Suprapubic skin (tissue), 4 donors: ENCODE measurements at regions not wholly inside any gene's neighbourhood (a gene's known extent, or its start where the extent isn't known, plus 50 kb on each side); places are given as distances from the start of the nearest gene placed in this dataset.

ENCODE experiments used
- DNase-seq, 2 donors: peaks; one replicate each; pipeline ENCODE4 v3.0.0-alpha.2; 2019; ENCODE audit warnings: low spot score in 2 of 2
- H3K27ac ChIP-seq: fragments of 200-600 bp; sonication (generic); one replicate; pipeline ENCODE4 v1.5.1; 2019
- H3K27me3 ChIP-seq: fragments of 200-600 bp; sonication (generic); one replicate; pipeline ENCODE4 v1.5.1; 2019
- H3K36me3 ChIP-seq: fragments of 200-600 bp; sonication (generic); one replicate; pipeline ENCODE4 v1.5.1; 2019
- H3K4me1 ChIP-seq: fragments of 200-600 bp; sonication (generic); one replicate; pipeline ENCODE4 v1.5.1; 2019
- H3K4me3 ChIP-seq: fragments of 200-600 bp; sonication (generic); one replicate; pipeline ENCODE4 v1.5.1; 2019; ENCODE audit warnings: mild to moderate bottlenecking
- H3K9me3 ChIP-seq: fragments of 200-600 bp; sonication (generic); one replicate; pipeline ENCODE4 v1.5.1; 2019
- EP300 ChIP-seq: sonication (generic); formaldehyde crosslinking; IDR thresholded peaks from one replicate; pipeline ENCODE4 v1.6.1; 2017; ENCODE audit warnings: antibody characterized with exemption
- POLR2A ChIP-seq, 2 donors: fragments of 450-650 bp; IDR thresholded peaks; one replicate each; pipeline ENCODE4 v1.6.1; 2017; ENCODE audit warnings: antibody characterized with exemption in 2 of 2, mild to moderate bottlenecking in 2 of 2, moderate library complexity in 2 of 2
- POLR2AphosphoS5 ChIP-seq, 3 donors: sonication (generic); formaldehyde crosslinking; IDR thresholded peaks; one replicate each; pipeline ENCODE4 v1.6.1; 2017; ENCODE audit warnings: antibody characterized with exemption in 3 of 3
- WGBS: methylation state at CpG from one replicate; pipeline ENCODE4 v1.1.5; 2018; 5-methylcytosine and 5-hydroxymethylcytosine counted together
- TF ChIP-seq, protein P1 (sequence below), 2 donors: fragments of 200-600 bp in 1 of 2; fragments of 450-650 bp in 1 of 2; sonication (generic) in 1 of 2; IDR thresholded peaks; one replicate each; pipeline ENCODE4 v1.5.1; 2016 to 2019; ENCODE audit warnings: antibody characterized with exemption in 2 of 2, mild to moderate bottlenecking in 1 of 2, moderate library complexity in 1 of 2

DNA sequence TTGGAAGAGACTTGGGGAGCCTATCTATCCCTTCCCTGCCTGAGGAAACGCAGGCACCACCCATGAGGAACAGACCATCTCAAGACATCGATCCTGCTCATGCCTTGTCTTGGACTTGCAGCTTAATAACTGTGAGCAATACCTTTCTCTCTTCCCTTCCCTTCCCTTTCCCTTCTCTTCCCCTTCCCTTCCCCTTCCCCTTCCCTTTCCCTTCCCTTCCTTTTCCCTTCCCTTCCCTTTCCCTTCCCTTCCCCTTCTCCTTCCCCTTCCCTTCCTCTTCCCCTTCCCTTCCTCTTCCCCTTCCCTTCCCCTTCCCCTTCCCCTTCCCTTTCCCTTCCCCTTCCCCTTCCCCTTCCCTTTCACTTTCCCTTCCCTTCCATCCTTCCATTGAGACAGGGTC lies 650.7 kb upstream of the SOX11 start:
- WGBS = 89% methylated on average over 2 of the region's 2 CpGs
- Histone ChIP-seq H3K36me3 (no peaks in the 10 kb centered on the region), H3K27ac (no peak overlapping the region), H3K4me1 (no peaks in the 10 kb centered on the region), H3K27me3 (no peaks in the 10 kb centered on the region), H3K4me3 (no peak overlapping the region), H3K9me3 (no peaks in the 10 kb centered on the region)
- no peak for TF ChIP-seq POLR2AphosphoS5 (IDR thresholded peaks at IDR 0.05)
- TF ChIP-seq POLR2A (IDR thresholded peaks at IDR 0.05) = no peak
- TF ChIP-seq EP300 = no peak
- TF ChIP-seq, protein P1, sequence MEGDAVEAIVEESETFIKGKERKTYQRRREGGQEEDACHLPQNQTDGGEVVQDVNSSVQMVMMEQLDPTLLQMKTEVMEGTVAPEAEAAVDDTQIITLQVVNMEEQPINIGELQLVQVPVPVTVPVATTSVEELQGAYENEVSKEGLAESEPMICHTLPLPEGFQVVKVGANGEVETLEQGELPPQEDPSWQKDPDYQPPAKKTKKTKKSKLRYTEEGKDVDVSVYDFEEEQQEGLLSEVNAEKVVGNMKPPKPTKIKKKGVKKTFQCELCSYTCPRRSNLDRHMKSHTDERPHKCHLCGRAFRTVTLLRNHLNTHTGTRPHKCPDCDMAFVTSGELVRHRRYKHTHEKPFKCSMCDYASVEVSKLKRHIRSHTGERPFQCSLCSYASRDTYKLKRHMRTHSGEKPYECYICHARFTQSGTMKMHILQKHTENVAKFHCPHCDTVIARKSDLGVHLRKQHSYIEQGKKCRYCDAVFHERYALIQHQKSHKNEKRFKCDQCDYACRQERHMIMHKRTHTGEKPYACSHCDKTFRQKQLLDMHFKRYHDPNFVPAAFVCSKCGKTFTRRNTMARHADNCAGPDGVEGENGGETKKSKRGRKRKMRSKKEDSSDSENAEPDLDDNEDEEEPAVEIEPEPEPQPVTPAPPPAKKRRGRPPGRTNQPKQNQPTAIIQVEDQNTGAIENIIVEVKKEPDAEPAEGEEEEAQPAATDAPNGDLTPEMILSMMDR (IDR thresholded peaks at IDR 0.05) = no peak
- no peak for DNase-seq

DNA sequence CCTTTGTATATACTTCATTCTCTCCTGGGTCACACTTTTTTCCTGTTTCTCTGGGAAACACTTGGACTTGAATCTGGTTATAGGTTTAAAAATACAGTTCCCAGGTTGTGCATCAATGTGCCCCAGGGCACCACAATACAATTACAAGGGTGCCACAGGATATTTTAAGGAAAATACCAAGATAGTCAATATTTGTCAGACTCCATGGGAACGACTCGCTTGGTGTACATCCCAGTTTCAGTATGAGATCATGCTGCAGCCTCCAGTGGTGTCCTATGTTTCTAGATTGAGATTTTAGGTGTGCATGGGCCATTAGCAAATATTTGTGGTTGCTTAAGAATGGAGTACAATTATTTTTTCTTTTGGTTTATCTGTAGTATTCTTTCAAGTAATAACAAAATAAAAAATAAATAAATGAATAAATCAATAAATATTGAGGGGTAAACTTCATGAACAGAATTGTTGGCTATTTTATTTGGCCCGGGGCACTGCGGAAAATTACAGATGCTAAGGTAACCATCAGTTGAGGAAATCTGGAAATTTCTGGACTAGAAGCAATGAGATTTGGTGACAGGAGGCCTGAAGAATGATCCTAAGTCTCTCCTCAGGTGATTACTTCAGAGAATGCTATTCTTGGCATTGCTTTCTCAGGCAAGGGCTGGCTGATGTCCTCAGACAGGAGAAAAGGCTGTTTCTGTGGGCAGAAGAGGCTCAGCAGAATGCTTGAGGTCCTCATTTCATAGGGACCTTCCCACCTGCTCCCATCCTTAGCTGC lies 649.3 kb upstream of the SOX11 start:
- Histone ChIP-seq H3K9me3 (no peaks in the 10 kb centered on the region), H3K27ac (no peak overlapping the region), H3K36me3 (no peaks in the 10 kb centered on the region), H3K4me3 (no peak overlapping the region), H3K4me1 (no peaks in the 10 kb centered on the region), H3K27me3 (no peaks in the 10 kb centered on the region)
- no peak for TF ChIP-seq POLR2AphosphoS5 (IDR thresholded peaks at IDR 0.05)
- no peak for TF ChIP-seq EP300
- TF ChIP-seq, protein P1 (IDR thresholded peaks at IDR 0.05) = no peak
- TF ChIP-seq POLR2A (IDR thresholded peaks at IDR 0.05) = no peak
- DNase-seq = no peak
- WGBS = 75% methylated on average over 4 of the region's 4 CpGs

DNA sequence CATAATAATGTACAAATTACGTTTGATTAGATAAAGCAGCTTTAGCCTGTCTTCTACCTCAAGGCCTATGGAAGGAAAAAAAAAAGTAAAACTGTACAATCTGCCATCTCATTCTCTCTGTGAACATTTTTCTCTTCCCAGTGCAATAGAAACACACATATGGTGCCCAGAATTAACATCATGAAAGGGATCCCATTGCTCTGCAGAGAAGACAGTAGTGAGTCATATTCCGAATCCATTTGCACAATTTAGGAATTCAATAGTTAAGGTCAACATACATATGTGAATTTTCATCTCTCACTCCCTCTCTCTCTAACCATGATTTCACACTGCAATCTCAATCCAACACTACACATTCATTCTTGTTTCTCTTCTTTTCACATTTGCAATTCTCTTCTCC lies 640.9 kb upstream of the SOX11 start:
- DNase-seq = no peak
- Histone ChIP-seq H3K36me3 (no peaks in the 10 kb centered on the region), H3K27me3 (no peaks in the 10 kb centered on the region), H3K27ac (no peak overlapping the region), H3K9me3 (no peaks in the 10 kb centered on the region), H3K4me3 (no peak overlapping the region), H3K4me1 (no peaks in the 10 kb centered on the region)
- TF ChIP-seq EP300 (no peak), POLR2A (IDR thresholded peaks at IDR 0.05) (no peak), POLR2AphosphoS5 (IDR thresholded peaks at IDR 0.05) (no peak)
- TF ChIP-seq, protein P1 (IDR thresholded peaks at IDR 0.05) = no peak
- WGBS = 59% methylated on average over 2 of the region's 2 CpGs

DNA sequence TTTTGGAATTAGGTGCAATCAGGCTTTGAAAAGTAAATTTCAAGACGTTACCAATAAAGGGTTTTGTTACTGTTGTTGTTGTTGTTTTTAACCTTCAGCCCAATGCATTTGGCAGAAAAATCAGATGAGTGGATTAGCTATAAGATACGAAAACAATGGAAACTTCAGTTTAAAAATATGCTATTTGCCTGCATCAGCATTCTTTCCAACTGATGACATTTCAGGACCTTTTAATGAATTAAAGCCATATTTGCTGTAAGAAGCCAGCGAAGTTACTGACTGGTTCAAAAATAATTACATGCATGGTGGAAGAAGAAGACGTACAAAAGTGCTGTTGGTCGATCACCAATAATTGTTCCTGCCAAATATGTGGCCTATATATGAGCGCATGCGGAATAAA lies 639.3 kb upstream of the SOX11 start:
- Histone ChIP-seq H3K9me3 (no peaks in the 10 kb centered on the region), H3K27ac (no peak overlapping the region), H3K4me1 (no peaks in the 10 kb centered on the region), H3K27me3 (no peaks in the 10 kb centered on the region), H3K36me3 (no peaks in the 10 kb centered on the region), H3K4me3 (no peak overlapping the region)
- no peak for TF ChIP-seq POLR2AphosphoS5 (IDR thresholded peaks at IDR 0.05)
- TF ChIP-seq, protein P1 (IDR thresholded peaks at IDR 0.05) = no peak
- no peak for TF ChIP-seq EP300
- TF ChIP-seq POLR2A (IDR thresholded peaks at IDR 0.05) = no peak
- 83% methylated on average over 7 of the region's 7 CpGs for WGBS
- no peak for DNase-seq

DNA sequence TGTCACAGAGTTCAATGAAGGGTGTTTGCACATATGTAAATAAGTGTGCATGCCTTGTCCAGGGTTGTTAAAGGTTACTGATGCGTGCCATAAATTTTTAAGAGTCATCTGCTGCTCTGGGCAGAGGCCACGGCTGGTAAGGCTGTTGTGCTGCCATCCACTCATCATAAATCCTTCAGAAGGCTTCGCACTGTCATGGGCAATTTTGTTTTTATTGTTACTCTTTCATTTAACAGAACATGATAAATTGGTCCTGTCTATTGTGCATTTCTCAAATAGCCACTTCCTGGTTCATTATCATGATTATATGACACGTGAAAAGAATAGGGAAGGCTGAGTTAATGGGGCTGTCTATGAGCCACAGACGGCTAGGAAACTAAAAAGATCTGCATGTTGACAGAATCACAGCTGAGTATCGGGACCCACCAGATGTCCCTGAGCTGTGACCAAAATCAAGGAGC lies 634.3 kb upstream of the SOX11 start:
- Histone ChIP-seq H3K36me3 (no peaks in the 10 kb centered on the region), H3K27ac (no peak overlapping the region), H3K9me3 (no peaks in the 10 kb centered on the region), H3K27me3 (no peaks in the 10 kb centered on the region), H3K4me1 (no peaks in the 10 kb centered on the region), H3K4me3 (no peak overlapping the region)
- DNase-seq = no peak
- WGBS = 53% methylated on average over 6 of the region's 6 CpGs
- no peak for TF ChIP-seq POLR2AphosphoS5 (IDR thresholded peaks at IDR 0.05)
- TF ChIP-seq, protein P1 (IDR thresholded peaks at IDR 0.05) = no peak
- no peak for TF ChIP-seq POLR2A (IDR thresholded peaks at IDR 0.05)
- TF ChIP-seq EP300 = no peak
